ENCODE measurements at regions not wholly inside any gene's neighbourhood (a gene's known extent, or its start where the extent isn't known, plus 50 kb on each side); places are given as distances from the start of the nearest gene placed in this dataset.
"Not testable (repeated sequence)": the region's sequence is repeated elsewhere in the genome, so short reads cannot be mapped to it uniquely, and the experiment has no call there.

DNA sequence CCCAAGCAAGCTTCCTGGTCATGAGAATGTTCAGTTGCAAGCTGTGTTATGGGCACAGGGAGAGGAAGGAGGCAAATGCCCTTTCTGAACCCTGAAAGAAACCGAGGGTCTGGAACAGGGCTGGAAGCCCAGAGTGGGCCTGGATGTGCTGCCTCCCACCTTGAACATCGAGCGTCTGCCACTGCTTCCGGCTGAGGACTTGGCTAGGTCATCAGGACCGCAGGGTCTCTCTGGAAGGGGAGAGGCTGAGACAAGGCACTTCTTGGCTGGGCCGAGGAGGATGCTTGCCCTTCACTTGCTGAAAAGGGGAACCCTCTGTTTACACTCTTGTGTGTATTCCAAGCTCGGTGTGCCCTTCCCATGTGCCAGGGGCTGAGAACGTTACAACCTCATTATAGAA is 168.0 kb upstream of the C1orf174 start:
- no peak for ATAC-seq

GRCh38 chr1:4071653-4072052 is 171.6 kb upstream of the C1orf174 start:
- no peak for ATAC-seq

DNA sequence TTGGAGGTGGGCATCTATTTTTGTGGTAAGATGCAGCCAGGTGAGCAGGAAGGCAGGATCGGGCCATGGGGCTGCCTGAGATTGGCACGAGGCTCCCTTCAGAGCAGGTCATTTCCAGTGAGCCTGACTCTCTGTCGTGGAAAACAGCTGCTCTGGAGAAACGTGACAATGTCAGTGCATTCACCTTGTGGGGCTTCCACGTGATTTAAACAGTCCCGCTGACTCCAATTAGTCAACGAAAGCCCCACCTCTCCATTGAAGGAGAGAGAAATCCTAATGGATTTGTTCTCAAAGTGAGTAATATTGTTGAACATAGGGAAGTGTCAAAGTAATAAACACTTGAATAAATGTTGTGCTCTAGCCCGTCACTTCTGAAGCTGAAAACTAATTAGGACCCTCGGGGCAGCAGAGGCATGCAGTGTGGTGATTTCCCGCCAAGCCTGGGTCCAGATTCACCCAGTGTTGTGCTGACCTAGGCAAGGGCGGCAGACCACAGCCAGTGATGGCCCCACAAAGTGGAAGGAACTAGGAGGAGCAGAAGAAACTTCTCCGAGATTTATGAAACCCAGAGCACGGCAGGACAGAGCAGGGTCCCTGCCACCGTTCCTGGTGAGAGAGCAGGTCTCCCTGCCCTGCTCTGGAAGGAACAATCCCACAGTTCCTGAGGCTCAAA is 172.5 kb upstream of the C1orf174 start:
- no peak for ATAC-seq

- no peak for ATAC-seq
These were observed 175.6 kb upstream of the C1orf174 start for GRCh38 chr1:4075436-4076225.

DNA sequence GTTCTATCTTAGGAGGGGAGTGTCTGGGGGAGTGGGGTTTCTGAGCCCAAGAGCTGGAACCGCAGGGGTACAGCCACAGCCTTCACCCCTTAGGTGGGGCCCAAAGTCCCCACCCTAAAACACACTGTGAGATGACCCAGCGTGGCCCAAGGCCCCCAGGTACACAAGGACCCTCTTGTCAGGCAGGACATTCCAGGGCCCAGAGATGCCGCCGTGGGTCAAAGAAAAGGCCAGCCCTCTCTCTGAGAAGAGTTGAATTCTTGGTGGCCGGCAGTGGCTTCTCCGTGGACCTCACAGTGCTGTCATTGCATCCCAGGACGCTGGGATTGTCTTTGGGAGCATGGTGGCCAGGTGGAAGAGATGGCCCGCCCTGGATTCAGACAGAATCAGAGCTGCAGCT is 176.3 kb upstream of the C1orf174 start:
- ATAC-seq = no peak

- ATAC-seq = not testable (repeated sequence)
These were observed 178.3 kb upstream of the C1orf174 start for GRCh38 chr1:4078091-4078962.

DNA sequence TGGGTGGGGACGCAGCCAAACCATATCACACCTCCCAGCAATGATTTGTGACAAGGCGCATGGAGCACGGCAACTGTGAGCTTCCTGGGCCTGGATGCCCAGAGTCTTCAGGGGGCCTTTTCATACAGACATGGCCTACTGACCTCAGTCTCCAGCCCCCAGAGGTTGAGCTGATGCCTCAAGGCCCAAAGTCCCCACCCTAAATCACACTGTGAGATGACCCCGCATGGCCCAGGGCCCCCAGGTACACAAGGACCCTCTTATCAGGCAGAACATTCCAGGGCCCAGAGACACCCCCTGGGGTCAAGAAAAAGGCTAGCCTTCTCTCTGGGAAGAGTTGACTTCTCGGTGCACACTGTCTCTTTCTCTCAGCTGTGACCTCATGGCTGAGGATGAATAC is 179.7 kb upstream of the C1orf174 start:
- no peak for ATAC-seq

DNA sequence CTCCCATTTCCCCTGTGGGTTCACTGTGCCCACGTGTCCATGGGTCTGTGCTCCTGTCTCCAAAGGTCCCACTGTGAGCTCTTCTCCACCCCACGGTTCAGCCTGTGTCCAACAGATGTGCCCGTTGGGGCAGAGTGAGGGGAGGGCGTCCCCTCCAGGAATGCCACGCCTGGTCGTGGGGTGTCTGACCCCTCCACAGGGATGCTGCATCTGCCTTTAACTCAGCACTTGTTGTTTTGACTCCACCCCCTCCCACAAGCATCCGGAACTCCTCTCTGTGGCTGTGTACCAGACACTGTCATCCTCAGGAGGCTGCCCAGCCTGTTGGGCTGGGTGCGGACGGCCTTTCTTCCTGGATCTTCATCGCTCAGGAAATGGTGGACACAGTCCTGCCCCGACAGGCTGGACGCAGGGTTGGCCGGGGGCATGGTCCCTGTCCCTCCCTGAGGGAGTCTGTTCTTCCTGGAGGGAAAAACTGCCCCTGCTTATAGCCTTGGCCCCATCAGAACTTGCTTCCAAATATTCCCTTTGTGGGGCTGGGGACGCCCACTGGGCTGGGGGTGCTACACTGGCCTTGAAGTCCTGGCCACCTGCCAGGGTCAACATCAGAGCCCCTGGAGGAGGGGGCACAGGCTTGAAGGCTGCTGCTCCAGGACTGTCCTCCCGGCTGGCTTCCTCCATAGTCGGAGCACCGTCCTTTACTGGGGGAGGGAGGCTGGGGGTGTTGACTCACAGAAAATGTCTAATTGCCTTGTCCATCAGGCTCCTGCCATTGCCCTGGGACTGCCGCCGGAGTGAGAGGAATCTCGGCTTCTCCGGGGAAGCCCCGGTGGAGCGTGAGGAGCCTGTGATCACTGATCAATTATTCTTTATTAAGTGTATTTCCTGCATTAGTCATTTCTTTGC is 182.0 kb upstream of the C1orf174 start:
- ATAC-seq = no peak

DNA sequence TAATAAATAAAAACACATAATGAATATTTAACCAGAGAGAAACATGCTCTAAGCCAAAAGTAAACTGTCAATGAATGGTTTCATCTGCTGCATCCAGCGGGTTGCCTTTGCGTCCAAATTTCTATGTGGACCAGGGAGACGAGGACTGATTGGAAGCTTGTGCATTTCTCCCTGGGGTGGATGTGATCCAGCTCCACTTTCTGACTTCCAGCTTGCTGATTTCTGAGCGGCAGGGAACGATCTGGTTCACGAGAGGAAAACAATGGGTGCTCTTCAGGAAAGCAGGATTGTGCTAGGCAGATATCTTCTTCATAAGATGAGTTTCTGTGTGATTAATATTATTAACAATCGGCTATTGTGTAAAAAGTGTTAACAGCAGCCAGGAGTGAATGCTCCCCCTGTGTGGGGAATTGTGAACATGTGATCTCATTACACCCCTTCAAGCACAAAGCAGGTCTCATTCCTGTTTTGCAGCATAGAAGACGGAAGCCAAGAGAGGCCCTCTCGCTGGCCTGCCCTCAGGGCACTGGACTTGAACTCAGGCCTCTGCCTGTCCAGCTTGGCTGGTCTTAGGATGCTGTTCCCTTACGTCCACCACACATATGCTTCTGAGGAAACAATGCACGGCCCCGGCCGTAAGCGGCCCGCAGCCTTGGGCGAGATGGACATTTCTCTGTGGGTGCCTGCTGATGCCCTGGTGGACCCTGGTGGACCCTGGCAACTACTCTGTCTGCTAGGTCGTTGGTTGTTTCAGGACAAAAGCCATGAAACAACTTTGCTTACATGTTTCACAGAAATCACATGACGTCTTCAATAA is 183.4 kb upstream of the C1orf174 start:
- ATAC-seq = no peak

DNA sequence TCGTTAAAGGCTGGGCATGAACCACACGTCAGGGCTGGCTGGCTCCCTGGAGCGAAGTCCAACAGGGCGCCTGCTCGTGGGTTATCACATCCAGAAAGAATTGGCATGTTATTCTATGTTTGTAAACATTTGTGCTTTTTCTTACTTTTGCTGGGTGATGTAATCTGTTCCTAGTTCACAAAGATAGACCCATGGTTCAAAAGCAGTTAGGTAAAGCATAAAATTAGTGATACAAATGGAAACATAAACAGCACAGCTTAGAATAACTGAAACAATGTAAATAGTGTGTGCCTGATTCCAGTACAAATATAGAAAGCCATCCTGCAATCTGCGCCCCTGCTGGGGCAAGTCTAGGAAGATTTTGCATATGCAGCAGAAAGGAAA is 184.0 kb upstream of the C1orf174 start:
- ATAC-seq = no peak

DNA sequence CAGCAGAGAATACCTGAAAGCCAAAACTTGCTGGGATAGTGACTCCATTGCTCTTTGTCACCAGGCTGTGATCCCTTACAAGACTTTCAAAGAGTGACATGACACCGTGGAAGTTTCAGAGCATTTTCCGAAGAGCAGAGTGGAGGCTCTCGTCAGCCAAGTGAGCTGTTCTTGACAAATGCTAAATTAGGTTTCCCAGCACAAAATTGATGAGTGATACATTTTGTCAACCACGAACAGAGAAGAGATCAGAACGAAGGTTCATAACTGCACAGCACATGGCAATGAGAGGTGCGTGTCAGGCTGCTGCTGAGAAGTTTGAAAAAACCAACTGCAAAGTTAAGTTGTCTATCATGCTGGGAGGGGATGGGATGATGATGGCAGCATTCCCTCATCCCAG is 184.4 kb upstream of the C1orf174 start:
- ATAC-seq = no peak

GRCh38 chr1:4084896-4085295 is 184.8 kb upstream of the C1orf174 start:
- no peak for ATAC-seq

GRCh38 chr1:4085546-4085945 is 185.5 kb upstream of the C1orf174 start:
- ATAC-seq = no peak

- ATAC-seq = no peak
These were observed 186.2 kb upstream of the C1orf174 start for GRCh38 chr1:4086085-4086850.

DNA sequence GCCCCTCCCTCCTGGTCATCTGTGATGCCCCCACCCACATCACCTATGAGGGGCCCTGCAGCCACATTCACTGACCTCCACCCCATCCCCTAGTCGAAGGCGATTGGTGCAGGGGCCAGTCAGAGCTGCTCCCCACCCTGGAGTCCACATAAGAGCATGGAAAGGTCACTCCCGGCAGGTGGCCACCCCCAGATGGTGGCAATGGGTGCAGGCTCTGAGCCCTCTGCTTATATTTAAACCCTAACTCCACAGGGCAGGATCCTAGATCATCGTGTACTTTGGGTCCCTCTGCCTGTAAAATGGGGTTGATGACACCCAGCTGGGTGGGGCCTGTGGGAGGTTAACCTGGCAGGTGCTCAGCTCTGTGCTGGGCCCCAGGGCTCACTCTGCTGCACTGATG is 186.8 kb upstream of the C1orf174 start:
- no peak for ATAC-seq

- no peak for ATAC-seq
These were observed 187.7 kb upstream of the C1orf174 start for GRCh38 chr1:4087530-4088420.

- no peak for ATAC-seq
These were observed 188.6 kb upstream of the C1orf174 start for GRCh38 chr1:4088676-4089075.

DNA sequence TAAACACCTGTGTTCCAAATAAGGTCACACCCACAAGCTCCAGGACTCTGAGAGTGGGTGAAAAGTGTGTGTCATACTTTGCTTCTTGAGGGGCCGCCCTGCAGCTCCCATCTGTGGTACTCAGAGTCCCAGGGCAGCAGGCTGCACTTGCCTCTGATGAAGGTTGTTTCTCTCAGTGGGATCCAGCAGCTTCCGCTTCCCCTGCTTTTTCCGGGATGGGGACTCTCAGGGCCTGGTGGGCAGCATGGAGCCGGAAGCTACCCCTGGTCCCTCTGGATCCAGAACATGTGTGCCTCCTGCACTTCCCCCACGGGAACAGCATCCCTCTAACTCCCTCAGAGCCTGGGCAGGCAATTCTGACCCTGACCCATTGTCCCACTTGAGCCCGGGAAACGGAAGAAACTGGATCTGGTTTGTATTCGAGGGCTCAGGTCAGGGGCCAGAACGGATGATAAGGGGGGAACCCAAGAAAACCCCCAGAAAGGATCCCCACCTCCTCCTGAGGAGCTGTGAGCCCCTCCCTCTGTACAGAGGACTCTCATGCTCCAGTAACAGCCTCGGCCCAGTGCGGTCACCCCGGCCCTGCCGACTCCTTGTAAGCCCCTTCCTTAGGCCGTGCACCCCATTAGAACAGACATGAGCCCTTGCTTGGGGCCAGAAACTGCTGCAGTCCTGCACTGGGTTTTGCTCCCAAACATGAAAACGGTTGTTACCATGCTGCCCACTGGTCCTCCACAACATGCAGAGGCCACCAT is 189.5 kb upstream of the C1orf174 start:
- no peak for ATAC-seq

DNA sequence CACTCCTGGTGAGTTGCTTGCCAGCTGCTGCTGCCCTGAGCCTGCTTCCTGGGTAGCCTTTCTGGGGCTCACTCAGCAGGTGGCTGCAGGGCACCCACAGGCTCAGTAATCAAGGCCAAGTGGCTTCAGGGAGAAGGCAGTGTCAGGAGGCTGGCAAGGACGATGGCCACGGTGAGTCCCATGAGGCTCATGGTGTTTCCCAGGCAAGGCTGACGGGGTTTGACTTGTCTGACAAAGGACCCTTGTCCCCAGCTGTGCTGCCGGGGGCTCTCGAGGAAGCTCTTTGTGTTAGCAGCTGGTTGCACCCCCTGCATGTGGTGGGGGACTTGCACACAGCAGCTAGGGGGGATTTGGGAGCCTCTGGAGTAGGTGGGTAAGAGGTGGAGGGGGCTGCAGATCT is 190.5 kb upstream of the C1orf174 start:
- ATAC-seq = no peak
